HFFc6 (cell line): ENCODE measurements at regions not wholly inside any gene's neighbourhood (a gene's known extent, or its start where the extent isn't known, plus 50 kb on each side); places are given as distances from the start of the nearest gene placed in this dataset.
"Not testable (repeated sequence)": the region's sequence is repeated elsewhere in the genome, so short reads cannot be mapped to it uniquely, and the experiment has no call there.

Experiments used
- DNase-seq: peaks from one replicate; pipeline ENCODE4 v3.0.0-alpha.2; 2018
- H3K27ac Mint-ChIP-seq: 2 replicates; pipeline ENCODE4 v1.8.0; 2020; ENCODE audit warnings: mild to moderate bottlenecking, mixed read lengths
- H3K27me3 Mint-ChIP-seq: 2 replicates; pipeline ENCODE4 v1.8.0; 2021; ENCODE audit warnings: mild to moderate bottlenecking, moderate library complexity, mixed read lengths; ENCODE audit not compliant: insufficient read depth
- H3K36me3 Mint-ChIP-seq: 2 replicates; pipeline ENCODE4 v1.8.0; 2021; ENCODE audit warnings: low read depth, mixed read lengths
- H3K4me1 Mint-ChIP-seq: 2 replicates; pipeline ENCODE4 v1.8.0; 2020; ENCODE audit warnings: low read depth, mixed read lengths
- H3K4me3 Mint-ChIP-seq: 2 replicates; pipeline ENCODE4 v1.8.0; 2020; ENCODE audit warnings: mild to moderate bottlenecking, moderate library complexity, mixed read lengths
- H3K9me3 Mint-ChIP-seq: 2 replicates; pipeline ENCODE4 v1.8.0; 2020; ENCODE audit warnings: mild to moderate bottlenecking, mixed read lengths
- TF ChIP-seq, protein P1 (sequence below): fragments of 200-600 bp; sonication (generic); IDR thresholded peaks from 2 replicates; pipeline ENCODE4 v1.5.0; 2021; ENCODE audit warnings: antibody characterized with exemption, mild to moderate bottlenecking

DNA sequence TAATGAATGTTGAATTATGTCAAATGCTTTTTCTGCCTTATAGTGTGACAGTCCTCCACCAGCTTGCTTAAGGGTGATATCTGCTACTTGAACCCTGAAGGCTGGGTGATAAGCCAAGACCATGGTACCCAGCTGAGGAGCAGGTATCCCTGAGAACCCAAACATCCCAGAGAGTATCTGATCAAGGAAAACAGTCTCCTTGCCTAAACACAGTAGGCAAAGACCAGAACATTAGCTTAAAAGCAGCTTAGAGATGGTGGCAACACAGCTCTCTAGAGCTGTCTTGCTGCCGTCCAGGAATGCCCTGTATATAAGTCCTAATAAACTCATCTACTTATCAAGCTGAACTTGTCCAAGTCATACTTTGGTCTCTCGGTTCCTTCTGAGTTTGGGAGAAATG, 127.7 kb upstream of the PRSS16 start:
- TF ChIP-seq, protein P1, sequence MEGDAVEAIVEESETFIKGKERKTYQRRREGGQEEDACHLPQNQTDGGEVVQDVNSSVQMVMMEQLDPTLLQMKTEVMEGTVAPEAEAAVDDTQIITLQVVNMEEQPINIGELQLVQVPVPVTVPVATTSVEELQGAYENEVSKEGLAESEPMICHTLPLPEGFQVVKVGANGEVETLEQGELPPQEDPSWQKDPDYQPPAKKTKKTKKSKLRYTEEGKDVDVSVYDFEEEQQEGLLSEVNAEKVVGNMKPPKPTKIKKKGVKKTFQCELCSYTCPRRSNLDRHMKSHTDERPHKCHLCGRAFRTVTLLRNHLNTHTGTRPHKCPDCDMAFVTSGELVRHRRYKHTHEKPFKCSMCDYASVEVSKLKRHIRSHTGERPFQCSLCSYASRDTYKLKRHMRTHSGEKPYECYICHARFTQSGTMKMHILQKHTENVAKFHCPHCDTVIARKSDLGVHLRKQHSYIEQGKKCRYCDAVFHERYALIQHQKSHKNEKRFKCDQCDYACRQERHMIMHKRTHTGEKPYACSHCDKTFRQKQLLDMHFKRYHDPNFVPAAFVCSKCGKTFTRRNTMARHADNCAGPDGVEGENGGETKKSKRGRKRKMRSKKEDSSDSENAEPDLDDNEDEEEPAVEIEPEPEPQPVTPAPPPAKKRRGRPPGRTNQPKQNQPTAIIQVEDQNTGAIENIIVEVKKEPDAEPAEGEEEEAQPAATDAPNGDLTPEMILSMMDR, result no peak

GRCh38 chr6:27121640-27122039, 125.9 kb upstream of the PRSS16 start:
- no peak overlapping the region for H3K4me3 Mint-ChIP-seq
- H3K9me3 Mint-ChIP-seq, result no peaks in the 10 kb centered on the region
- peaks cover 4% of the 10 kb centered on the region; the same call in 1 of the 2 replicates for H3K36me3 Mint-ChIP-seq
- no peak for DNase-seq
- no peaks in the 10 kb centered on the region; the same call in 1 of the 2 replicates for H3K27me3 Mint-ChIP-seq
- no peak overlapping the region for H3K27ac Mint-ChIP-seq
- TF ChIP-seq, protein P1, result no peak
- peaks cover 7% of the 10 kb centered on the region for H3K4me1 Mint-ChIP-seq

More for the DNA sequence above, 127.7 kb upstream of the PRSS16 start:
- no peaks in the 10 kb centered on the region; the same call in 1 of the 2 replicates for H3K27me3 Mint-ChIP-seq
- H3K4me3 Mint-ChIP-seq, result no peak overlapping the region
- no peak overlapping the region for H3K27ac Mint-ChIP-seq
- no peaks in the 10 kb centered on the region for H3K9me3 Mint-ChIP-seq
- DNase-seq, result no peak
- H3K36me3 Mint-ChIP-seq, result no peaks in the 10 kb centered on the region
- peaks cover 3% of the 10 kb centered on the region; the same call in 1 of the 2 replicates for H3K4me1 Mint-ChIP-seq

GRCh38 chr6:27124252-27124657, 123.2 kb upstream of the PRSS16 start:
- TF ChIP-seq, protein P1, result no peak
- Mint-ChIP-seq H3K9me3 (no peaks in the 10 kb centered on the region), H3K36me3 (peaks cover 4% of the 10 kb centered on the region; the same call in 1 of the 2 replicates), H3K27me3 (no peaks in the 10 kb centered on the region; the same call in 1 of the 2 replicates), H3K4me3 (no peak overlapping the region), H3K27ac (no peak overlapping the region), H3K4me1 (peaks cover 28% of the 10 kb centered on the region)
- DNase-seq, result no peak

DNA sequence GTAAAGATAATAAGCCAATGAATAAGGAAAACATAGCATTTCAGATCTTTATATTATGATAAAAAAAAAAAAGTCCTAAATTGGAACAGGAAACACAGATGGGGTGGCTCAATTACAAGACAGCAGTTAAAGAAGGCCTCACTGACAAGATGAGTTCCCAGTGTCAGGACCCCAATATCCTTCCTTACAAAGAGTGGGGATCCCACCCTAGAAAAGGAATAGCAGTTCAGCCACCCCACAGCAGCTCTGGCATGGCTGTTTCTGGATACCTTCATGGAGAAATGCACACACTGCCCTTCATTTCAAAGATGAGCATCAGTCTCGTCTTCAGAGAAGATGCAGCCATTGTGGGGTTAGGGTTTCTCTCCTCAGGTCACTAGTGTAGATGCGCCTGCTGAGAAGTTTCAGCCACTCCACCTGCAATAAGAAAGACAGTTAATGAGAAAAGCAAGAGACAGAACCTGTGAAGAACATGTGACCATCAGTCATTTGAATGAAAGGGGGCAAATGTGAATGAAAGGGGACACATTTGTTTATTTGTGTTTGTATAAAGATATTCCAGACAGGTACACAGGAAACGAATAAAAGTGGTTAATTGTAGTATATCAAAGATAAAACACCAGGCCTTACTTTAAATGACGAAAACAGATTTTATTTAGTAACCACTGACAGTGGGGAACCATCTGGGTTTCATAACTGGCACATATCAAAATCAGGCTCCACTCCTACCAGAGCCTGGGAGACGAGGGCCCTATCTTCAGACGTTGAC, 121.3 kb upstream of the PRSS16 start:
- TF ChIP-seq, protein P1, result no peak
- Mint-ChIP-seq H3K27ac (peak overlapping the region; percentile 91), H3K4me1 (peaks cover 43% of the 10 kb centered on the region), H3K36me3 (peaks cover 4% of the 10 kb centered on the region; the same call in 1 of the 2 replicates), H3K4me3 (peak overlapping the region; percentile 89), H3K9me3 (no peaks in the 10 kb centered on the region), H3K27me3 (no peaks in the 10 kb centered on the region)
- no peak for DNase-seq

- TF ChIP-seq, protein P1, result peak; percentile 91
- no peaks in the 10 kb centered on the region for H3K27me3 Mint-ChIP-seq
- no peaks in the 10 kb centered on the region for H3K9me3 Mint-ChIP-seq
- peaks cover 4% of the 10 kb centered on the region; the same call in 1 of the 2 replicates for H3K36me3 Mint-ChIP-seq
- DNase-seq, result peak; percentile 89
- H3K4me1 Mint-ChIP-seq, result peaks cover 44% of the 10 kb centered on the region
- peak overlapping the region; percentile 89 for H3K4me3 Mint-ChIP-seq
- peak overlapping the region; percentile 91 for H3K27ac Mint-ChIP-seq
These were observed 120.5 kb upstream of the PRSS16 start for GRCh38 chr6:27126815-27127537.

DNA sequence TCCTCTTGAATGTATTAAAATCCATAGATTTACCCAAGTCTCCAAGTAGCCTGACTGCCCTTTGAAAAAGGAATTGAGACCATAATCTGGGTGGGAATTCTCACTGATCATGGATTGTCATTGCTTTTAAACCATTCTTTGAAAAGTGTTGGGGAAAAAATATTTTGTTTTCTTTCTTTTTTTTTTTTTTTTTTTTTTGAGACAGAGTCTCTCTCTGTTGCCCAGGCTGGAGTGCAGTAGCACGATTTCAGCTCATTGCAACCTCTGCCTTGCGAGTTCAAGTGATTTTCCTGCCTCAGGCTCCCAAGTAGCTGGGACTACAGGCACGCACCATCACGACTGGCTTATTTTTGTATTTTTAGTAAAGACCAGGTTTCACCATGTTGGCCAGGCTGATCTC, 119.6 kb upstream of the PRSS16 start:
- Mint-ChIP-seq H3K27ac (peak overlapping the region; percentile 91; the same call in 1 of the 2 replicates), H3K4me1 (peaks cover 44% of the 10 kb centered on the region), H3K4me3 (peak overlapping the region; percentile 89)
- not testable (repeated sequence) for H3K27me3 Mint-ChIP-seq, DNase-seq, H3K9me3 Mint-ChIP-seq, H3K36me3 Mint-ChIP-seq
